C4-2B (cell line): ENCODE measurements at regions not wholly inside any gene's neighbourhood (a gene's known extent, or its start where the extent isn't known, plus 50 kb on each side); places are given as distances from the start of the nearest gene placed in this dataset.

ENCODE experiments used
- ZFX ChIP-seq: fragments of 450-650 bp; IDR thresholded peaks from 2 replicates; pipeline ENCODE4 v1.6.1; 2017
- TF ChIP-seq, protein P1 (sequence below): fragments of 450-650 bp; conservative IDR thresholded peaks from 2 replicates; pipeline ENCODE4 v1.5.1; 2017; ENCODE audit warnings: mild to moderate bottlenecking

DNA sequence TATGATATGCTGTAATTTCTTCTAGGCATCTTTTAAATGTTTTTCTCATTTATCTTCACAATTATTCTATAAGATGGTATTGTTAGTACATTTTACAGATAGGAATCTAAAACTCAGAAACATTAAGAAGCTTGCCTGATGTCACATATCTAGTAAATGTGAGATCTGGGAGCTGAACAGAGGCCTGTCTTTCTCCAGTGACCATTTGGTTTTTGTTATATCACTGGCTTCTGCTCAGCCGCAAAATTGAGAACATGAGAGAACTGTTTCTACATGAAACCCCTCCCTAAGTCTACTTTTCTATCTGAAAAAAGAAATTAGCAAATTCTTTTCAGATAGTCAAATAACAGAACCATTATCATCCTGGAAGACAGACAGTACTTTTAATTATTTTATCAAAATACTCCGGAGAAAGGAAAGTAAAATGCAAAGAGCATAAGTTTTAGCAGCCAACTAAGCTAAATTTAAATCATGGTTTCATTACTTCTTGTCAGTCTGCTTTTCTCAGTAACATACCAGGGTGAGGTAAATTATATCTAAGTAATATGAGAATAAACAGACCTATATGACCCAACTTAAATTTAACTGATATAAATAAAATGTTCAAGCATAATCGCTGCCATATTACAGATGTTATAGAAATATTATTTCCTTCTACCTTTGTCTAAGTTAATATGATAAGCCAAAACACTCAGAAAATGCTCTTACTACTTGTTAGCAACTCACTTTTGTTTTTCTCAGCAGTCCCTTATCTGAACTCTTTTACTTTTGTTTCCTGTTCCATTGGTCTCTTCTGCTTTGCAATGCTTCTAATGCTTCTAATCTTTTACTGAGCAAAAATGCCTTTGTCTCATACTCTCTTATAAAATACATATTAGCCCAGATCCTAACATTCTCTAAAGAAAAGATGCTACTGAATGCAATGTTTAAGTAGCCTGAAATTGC is 68.0 kb upstream of the MBNL1 start:
- TF ChIP-seq, protein P1, sequence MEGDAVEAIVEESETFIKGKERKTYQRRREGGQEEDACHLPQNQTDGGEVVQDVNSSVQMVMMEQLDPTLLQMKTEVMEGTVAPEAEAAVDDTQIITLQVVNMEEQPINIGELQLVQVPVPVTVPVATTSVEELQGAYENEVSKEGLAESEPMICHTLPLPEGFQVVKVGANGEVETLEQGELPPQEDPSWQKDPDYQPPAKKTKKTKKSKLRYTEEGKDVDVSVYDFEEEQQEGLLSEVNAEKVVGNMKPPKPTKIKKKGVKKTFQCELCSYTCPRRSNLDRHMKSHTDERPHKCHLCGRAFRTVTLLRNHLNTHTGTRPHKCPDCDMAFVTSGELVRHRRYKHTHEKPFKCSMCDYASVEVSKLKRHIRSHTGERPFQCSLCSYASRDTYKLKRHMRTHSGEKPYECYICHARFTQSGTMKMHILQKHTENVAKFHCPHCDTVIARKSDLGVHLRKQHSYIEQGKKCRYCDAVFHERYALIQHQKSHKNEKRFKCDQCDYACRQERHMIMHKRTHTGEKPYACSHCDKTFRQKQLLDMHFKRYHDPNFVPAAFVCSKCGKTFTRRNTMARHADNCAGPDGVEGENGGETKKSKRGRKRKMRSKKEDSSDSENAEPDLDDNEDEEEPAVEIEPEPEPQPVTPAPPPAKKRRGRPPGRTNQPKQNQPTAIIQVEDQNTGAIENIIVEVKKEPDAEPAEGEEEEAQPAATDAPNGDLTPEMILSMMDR, result no peak
- no peak for TF ChIP-seq ZFX
